BE2C (cell line): ENCODE measurements at regions not wholly inside any gene's neighbourhood (a gene's known extent, or its start where the extent isn't known, plus 50 kb on each side); places are given as distances from the start of the nearest gene placed in this dataset.

Experiments
- DNase-seq: peaks from one replicate; pipeline ENCODE4 v3.0.0-alpha.2; 2020
- H3K27me3 ChIP-seq: fragments of 250-450 bp; sonication (Bioruptor Pico); 2 replicates; pipeline ENCODE4 v1.5.1; 2020; ENCODE audit warnings: mild to moderate bottlenecking
- H3K36me3 ChIP-seq: fragments of 250-450 bp; sonication (Bioruptor Pico); 2 replicates; pipeline ENCODE4 v1.5.1; 2020; ENCODE audit warnings: mild to moderate bottlenecking
- H3K4me1 ChIP-seq: fragments of 250-450 bp; sonication (Bioruptor Pico); 2 replicates; pipeline ENCODE4 v1.5.1; 2020
- H3K4me3 ChIP-seq: 2 replicates; pipeline ENCODE4 v1.5.1; 2011; ENCODE audit warnings: low read depth, low read length
- H3K9me3 ChIP-seq: fragments of 250-450 bp; sonication (Bioruptor Pico); 2 replicates; pipeline ENCODE4 v1.5.1; 2020
- TF ChIP-seq, protein P1 (sequence below): IDR thresholded peaks from 2 replicates; pipeline ENCODE4 v1.5.1; 2012; ENCODE audit warnings: mild to moderate bottlenecking, low read depth, low read length

DNA sequence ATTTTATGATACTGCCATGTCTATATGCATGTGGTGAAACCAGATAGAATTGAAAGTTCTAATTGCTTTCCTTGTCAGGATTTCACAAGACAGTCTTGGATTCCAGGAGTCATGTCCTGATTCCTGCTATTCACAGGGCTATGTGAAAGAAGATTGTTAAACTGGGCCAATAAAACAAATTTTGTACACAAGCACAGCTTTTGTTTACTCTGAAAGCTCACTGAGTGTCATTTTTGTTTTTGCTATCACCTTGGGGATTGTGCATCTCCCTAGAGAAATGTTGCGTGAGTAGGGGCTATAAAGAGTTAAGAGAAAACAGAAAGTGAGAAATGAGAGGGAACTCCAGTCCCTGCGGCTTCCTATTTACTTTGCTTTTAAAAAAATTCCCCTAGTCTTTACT lies 627.5 kb downstream of the PKHD1 start:
- H3K4me1 ChIP-seq: peaks cover 2% of the 10 kb centered on the region
- H3K4me3 ChIP-seq: no peak overlapping the region
- no peaks in the 10 kb centered on the region for H3K9me3 ChIP-seq
- DNase-seq: no peak
- TF ChIP-seq, protein P1, sequence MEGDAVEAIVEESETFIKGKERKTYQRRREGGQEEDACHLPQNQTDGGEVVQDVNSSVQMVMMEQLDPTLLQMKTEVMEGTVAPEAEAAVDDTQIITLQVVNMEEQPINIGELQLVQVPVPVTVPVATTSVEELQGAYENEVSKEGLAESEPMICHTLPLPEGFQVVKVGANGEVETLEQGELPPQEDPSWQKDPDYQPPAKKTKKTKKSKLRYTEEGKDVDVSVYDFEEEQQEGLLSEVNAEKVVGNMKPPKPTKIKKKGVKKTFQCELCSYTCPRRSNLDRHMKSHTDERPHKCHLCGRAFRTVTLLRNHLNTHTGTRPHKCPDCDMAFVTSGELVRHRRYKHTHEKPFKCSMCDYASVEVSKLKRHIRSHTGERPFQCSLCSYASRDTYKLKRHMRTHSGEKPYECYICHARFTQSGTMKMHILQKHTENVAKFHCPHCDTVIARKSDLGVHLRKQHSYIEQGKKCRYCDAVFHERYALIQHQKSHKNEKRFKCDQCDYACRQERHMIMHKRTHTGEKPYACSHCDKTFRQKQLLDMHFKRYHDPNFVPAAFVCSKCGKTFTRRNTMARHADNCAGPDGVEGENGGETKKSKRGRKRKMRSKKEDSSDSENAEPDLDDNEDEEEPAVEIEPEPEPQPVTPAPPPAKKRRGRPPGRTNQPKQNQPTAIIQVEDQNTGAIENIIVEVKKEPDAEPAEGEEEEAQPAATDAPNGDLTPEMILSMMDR: no peak
- no peaks in the 10 kb centered on the region for H3K36me3 ChIP-seq
- no peaks in the 10 kb centered on the region for H3K27me3 ChIP-seq

DNA sequence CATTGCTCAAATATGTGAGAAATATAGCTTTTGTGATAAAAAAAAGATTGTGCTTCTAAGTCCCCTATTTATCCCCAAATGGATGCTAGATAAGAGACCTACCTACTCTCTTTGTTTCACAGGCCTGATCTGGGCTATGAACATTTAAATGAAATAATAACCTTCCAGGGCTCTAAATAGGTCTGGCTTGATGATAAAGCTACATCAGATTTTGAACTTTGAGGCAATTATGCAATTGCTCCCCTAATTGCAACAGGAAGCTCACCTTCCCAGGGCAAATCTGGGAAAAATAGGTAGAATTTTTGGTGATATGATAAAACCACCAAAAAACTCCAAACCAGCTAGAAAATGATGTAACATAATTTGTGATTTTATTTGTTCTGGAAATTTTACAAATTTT lies 624.5 kb downstream of the PKHD1 start:
- Histone ChIP-seq H3K4me3 (no peak overlapping the region), H3K9me3 (no peaks in the 10 kb centered on the region), H3K27me3 (no peaks in the 10 kb centered on the region), H3K4me1 (peaks cover 13% of the 10 kb centered on the region), H3K36me3 (no peaks in the 10 kb centered on the region)
- TF ChIP-seq, protein P1: no peak
- DNase-seq: no peak

DNA sequence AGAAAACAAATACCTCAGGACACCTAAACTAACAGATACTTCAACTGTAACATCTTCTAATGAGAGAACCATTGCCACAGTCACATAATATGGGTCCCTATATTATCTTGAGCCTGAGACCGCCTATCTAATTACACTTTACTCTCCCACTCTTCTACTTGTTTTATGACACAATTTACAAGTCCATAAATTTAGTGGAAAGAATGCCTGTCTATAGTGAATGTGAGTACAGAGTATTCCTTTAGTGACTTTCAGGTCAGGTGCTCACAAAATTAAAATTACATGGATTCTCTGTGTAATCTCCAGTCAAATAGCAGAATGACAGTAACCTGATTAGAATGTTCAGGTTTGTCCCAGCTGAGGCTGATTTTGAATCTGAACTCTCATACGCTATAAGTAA lies 624.1 kb downstream of the PKHD1 start:
- Histone ChIP-seq H3K9me3 (no peaks in the 10 kb centered on the region), H3K27me3 (no peaks in the 10 kb centered on the region), H3K4me3 (no peak overlapping the region), H3K4me1 (peaks cover 13% of the 10 kb centered on the region), H3K36me3 (no peaks in the 10 kb centered on the region)
- no peak for DNase-seq
- TF ChIP-seq, protein P1: no peak

DNA sequence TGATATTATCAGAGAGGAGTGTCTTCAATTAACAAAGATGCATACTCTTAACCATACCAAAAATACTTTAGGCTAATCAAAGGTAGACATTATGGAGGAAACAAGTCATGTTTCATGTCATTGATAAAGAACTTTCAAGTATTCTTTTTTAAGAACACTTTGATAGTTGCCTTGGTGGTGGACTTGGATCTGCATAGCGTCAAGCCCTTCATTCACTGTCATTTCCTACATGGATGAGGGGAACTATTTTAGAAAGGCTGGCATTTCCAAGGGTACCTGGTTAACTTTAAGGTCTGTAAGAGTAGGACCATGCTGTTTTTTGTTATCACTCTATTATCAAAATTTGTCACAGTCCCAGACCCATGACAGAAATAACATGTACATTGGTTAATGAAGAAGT lies 622.5 kb downstream of the PKHD1 start:
- peaks cover 13% of the 10 kb centered on the region for H3K4me1 ChIP-seq
- TF ChIP-seq, protein P1: no peak

DNA sequence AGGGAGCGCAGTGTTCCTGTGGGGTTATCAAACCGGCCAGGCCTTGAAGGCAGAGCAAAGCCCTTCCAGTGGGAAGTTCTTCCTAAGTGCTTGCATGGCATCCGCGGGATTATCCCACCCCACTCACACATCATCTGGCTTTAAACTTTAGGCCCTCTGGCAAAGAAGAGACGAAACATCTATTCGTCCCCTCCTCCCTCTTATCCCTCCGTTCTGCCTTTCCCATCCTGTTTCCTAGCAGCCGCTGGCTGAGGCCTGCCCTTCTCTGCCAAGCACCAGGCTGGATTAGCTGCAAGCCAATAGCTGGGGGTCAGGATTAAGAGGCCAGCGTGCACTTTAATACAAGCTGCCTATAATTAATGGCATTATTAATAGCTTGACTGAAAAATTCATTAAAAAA lies 621.0 kb downstream of the PKHD1 start:
- TF ChIP-seq, protein P1: no peak
- DNase-seq: peak; percentile 34
- peaks cover 13% of the 10 kb centered on the region for H3K4me1 ChIP-seq

More for the DNA sequence above, 622.5 kb downstream of the PKHD1 start:
- Histone ChIP-seq H3K4me3 (no peak overlapping the region), H3K36me3 (no peaks in the 10 kb centered on the region), H3K27me3 (no peaks in the 10 kb centered on the region), H3K9me3 (no peaks in the 10 kb centered on the region)
- peak; percentile 13 for DNase-seq

DNA sequence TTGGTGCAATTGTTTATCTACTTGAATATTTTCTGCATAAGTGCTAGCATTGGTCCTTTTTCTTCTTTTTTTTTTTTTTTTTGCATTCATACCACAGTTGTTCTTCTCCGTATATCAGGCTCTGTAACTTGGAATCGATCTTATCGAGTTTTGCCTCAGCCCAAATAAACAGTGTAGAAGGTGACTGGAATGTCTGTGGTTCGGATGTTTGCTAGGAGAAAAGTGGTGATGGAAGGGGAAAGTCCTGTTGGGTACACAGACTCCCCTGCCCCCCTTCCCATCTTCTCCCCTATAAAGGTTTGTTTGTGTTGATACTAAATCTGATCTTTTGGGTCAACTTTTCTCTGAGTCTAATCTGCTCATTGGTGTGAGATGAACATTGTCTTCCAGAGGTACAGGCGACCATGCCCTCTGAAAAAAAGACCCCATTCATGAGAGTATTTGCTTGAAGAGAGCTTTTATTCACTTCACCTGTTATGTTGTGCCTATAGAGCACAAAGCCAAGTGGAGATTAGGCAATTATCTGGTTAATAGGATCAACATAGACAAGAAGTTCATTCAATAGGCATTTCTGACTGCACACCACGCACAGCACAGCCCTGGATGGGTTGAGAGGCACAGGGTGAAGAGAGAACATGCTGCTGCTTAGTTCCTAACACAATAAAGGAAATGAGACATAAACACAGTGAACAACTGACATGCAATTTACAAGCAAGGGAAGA lies 620.0 kb downstream of the PKHD1 start:
- Histone ChIP-seq H3K9me3 (no peaks in the 10 kb centered on the region), H3K36me3 (no peaks in the 10 kb centered on the region), H3K4me1 (peaks cover 13% of the 10 kb centered on the region), H3K27me3 (no peaks in the 10 kb centered on the region), H3K4me3 (no peak overlapping the region)
- TF ChIP-seq, protein P1: no peak
- no peak for DNase-seq

More for the DNA sequence above, 621.0 kb downstream of the PKHD1 start:
- Histone ChIP-seq H3K27me3 (no peaks in the 10 kb centered on the region), H3K9me3 (no peaks in the 10 kb centered on the region), H3K4me3 (no peak overlapping the region), H3K36me3 (no peaks in the 10 kb centered on the region)
